IMR-90 (cell line): ENCODE measurements at regions not wholly inside any gene's neighbourhood (a gene's known extent, or its start where the extent isn't known, plus 50 kb on each side); places are given as distances from the start of the nearest gene placed in this dataset.

Experiments used
- CEBPB ChIP-seq: IDR thresholded peaks from 2 replicates; pipeline ENCODE4 v1.6.1; 2012; ENCODE audit warnings: low read depth, low read length, improper control_type of control experiment
- CHD1 ChIP-seq: IDR thresholded peaks from 2 replicates; pipeline ENCODE4 v1.6.1; 2012; ENCODE audit warnings: low read depth, low read length, improper control_type of control experiment
- CTCF ChIP-seq: conservative IDR thresholded peaks from 2 replicates; pipeline ENCODE4 v1.5.1; 2012; ENCODE audit warnings: mild to moderate bottlenecking, low read depth, low read length, improper control_type of control experiment
- ELK1 ChIP-seq: fragments of 150-350 bp; IDR thresholded peaks from 2 replicates; pipeline ENCODE4 v1.6.1; 2016; ENCODE audit warnings: low read depth, mild to moderate bottlenecking, low read length, moderate library complexity, borderline replicate concordance
- FOS ChIP-seq: fragments of 150-350 bp; IDR thresholded peaks from 2 replicates; pipeline ENCODE4 v1.6.1; 2016; ENCODE audit warnings: low read depth, low read length
- MAZ ChIP-seq: IDR thresholded peaks from 2 replicates; pipeline ENCODE4 v1.6.1; 2012; ENCODE audit warnings: low read depth, mild to moderate bottlenecking, low read length, improper control_type of control experiment, moderate library complexity, borderline replicate concordance
- POLR2A ChIP-seq: IDR thresholded peaks from 2 replicates; pipeline ENCODE4 v1.6.1; 2012; ENCODE audit warnings: mild to moderate bottlenecking, low read depth, low read length
- RAD21 ChIP-seq: IDR thresholded peaks from 2 replicates; pipeline ENCODE4 v1.6.1; 2012; ENCODE audit warnings: low read length, improper control_type of control experiment
- RCOR1 ChIP-seq: IDR thresholded peaks from 2 replicates; pipeline ENCODE4 v1.6.1; 2012; ENCODE audit warnings: mild to moderate bottlenecking, low read length, improper control_type of control experiment; ENCODE audit not compliant: insufficient replicate concordance
- RFX5 ChIP-seq: IDR thresholded peaks from 2 replicates; pipeline ENCODE4 v1.8.0; 2012; ENCODE audit warnings: low read depth, mild to moderate bottlenecking, low read length, moderate library complexity
- SMC3 ChIP-seq: fragments of 150-350 bp; IDR thresholded peaks from 2 replicates; pipeline ENCODE4 v1.6.1; 2016; ENCODE audit warnings: low read depth, mild to moderate bottlenecking, antibody characterized with exemption, low read length, moderate library complexity
- USF2 ChIP-seq: fragments of 150-350 bp; IDR thresholded peaks from 2 replicates; pipeline ENCODE4 v1.6.1; 2017; ENCODE audit warnings: mild to moderate bottlenecking, antibody characterized with exemption, low read length, low read depth

GRCh38 chr18:29234751-29235150 is 1057.8 kb upstream of the CDH2 start:
- TF ChIP-seq RAD21 (no peak), CTCF (no peak), USF2 (no peak), POLR2A (no peak), RFX5 (no peak), CEBPB (no peak), MAZ (no peak), ELK1 (no peak), SMC3 (no peak), RCOR1 (no peak), CHD1 (no peak), FOS (no peak)
